OCI-LY1 (cell line): ENCODE measurements at regions not wholly inside any gene's neighbourhood (a gene's known extent, or its start where the extent isn't known, plus 50 kb on each side); places are given as distances from the start of the nearest gene placed in this dataset.

Source experiments
- CTCF ChIP-seq: fragments of 200-600 bp; sonication (generic), shearing (Covaris generic); IDR thresholded peaks from 2 replicates; pipeline ENCODE4 v1.5.1; 2017; ENCODE audit warnings: mild to moderate bottlenecking, antibody characterized with exemption, low read length, moderate library complexity, mixed read lengths
- EZH2 ChIP-seq: fragments of 200-600 bp; sonication (generic), shearing (Covaris generic); IDR thresholded peaks from 2 replicates; pipeline ENCODE4 v1.8.0; 2017; ENCODE audit warnings: borderline replicate concordance, mixed run types, mild to moderate bottlenecking, antibody characterized with exemption, low read length, moderate library complexity, mixed read lengths

- no peak for TF ChIP-seq CTCF
- TF ChIP-seq EZH2 = no peak
These were observed 322.6 kb upstream of the KIAA1217 start for GRCh38 chr10:23886355-23886754.
